Thyroid gland (tissue), 4 donors: ENCODE measurements at regions not wholly inside any gene's neighbourhood (a gene's known extent, or its start where the extent isn't known, plus 50 kb on each side); places are given as distances from the start of the nearest gene placed in this dataset.

ENCODE experiments used
- DNase-seq, 2 donors: peaks; one replicate each; pipeline ENCODE4 v3.0.0-alpha.2; 2019
- H3K27ac ChIP-seq, 3 donors: fragments of 200-600 bp; sonication (generic); 1 replicate in 2 of 3; 2 replicates in 1 of 3; pipeline ENCODE4 v1.5.1; 2016 to 2019; ENCODE audit warnings: mild to moderate bottlenecking in 1 of 3, moderate library complexity in 1 of 3
- H3K27me3 ChIP-seq: fragments of 200-600 bp; sonication (generic); one replicate; pipeline ENCODE4 v1.5.1; 2019
- H3K36me3 ChIP-seq, 2 donors: fragments of 200-600 bp; sonication (generic); one replicate each; pipeline ENCODE4 v1.5.1; 2016 to 2019
- H3K4me1 ChIP-seq, 2 donors: fragments of 200-600 bp; sonication (generic); one replicate each; pipeline ENCODE4 v1.5.1; 2017 to 2019
- H3K4me3 ChIP-seq, 3 donors: fragments of 200-600 bp; sonication (generic); replicated peaks in 1 of 3; 1 replicate in 2 of 3; 2 replicates in 1 of 3; pipeline ENCODE4 v1.5.1; 2016; ENCODE audit warnings: mild to moderate bottlenecking in 1 of 3
- H3K9me3 ChIP-seq: fragments of 200-600 bp; sonication (generic); one replicate; pipeline ENCODE4 v1.5.1; 2017
- CTCF ChIP-seq, 6 experiments: fragments of 200-600 bp in 3 of 6; fragments of 450-650 bp in 3 of 6; sonication (generic) in 3 of 6; IDR thresholded peaks; one replicate each; pipeline ENCODE4 v1.5.1; 2016 to 2019; ENCODE audit warnings: antibody characterized with exemption in 6 of 6, mild to moderate bottlenecking in 2 of 6, inconsistent platforms in 1 of 6, moderate library complexity in 1 of 6
- POLR2A ChIP-seq, 2 donors: fragments of 450-650 bp; IDR thresholded peaks; one replicate each; pipeline ENCODE4 v1.6.1; 2017; ENCODE audit warnings: antibody characterized with exemption in 2 of 2, mild to moderate bottlenecking in 2 of 2, moderate library complexity in 1 of 2
- WGBS, 2 donors: methylation state at CpG; one replicate each; pipeline ENCODE4 v1.1.5; 2017; 5-methylcytosine and 5-hydroxymethylcytosine counted together
- intact Hi-C: fragments of 100-400 bp; cut with DNase I; formaldehyde crosslinking; loops from one replicate; pipeline ENCODE4 v1.15.1; 2023

DNA sequence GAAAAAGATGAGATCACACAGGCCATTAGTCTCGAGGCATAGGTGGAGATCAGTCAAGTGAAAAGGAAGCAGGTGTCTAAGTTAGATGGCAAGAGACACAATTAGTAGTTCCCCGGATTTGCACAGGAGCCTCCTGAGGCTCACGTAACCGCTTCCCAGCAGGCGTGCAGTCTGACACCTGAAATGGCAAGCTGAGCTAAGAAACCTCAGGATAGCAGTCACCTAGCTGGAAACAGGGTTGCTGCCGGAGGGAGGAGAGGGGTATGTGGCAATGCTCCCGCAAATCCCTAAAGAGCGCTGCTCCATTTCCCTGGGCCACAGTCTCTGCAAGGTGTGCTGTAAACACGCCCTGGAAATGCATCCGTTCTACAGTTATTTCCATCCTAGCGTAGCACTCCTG lies 1151.0 kb downstream of the DIAPH3 start:
- no peak overlapping the region for H3K27ac ChIP-seq
- no peak for TF ChIP-seq POLR2A (IDR thresholded peaks at IDR 0.05)
- TF ChIP-seq CTCF (IDR thresholded peaks at IDR 0.05): no peak
- intact Hi-C loops: no loop called here
- no peaks in the 10 kb centered on the region for H3K27me3 ChIP-seq
- H3K4me1 ChIP-seq: no peaks in the 10 kb centered on the region
- DNase-seq: no peak
- H3K9me3 ChIP-seq: no peaks in the 10 kb centered on the region
- no peaks in the 10 kb centered on the region for H3K36me3 ChIP-seq
- 70 to 74% methylated on average over 11 of the region's 11 CpGs for WGBS, 2 donors
- no peak overlapping the region for H3K4me3 ChIP-seq

DNA sequence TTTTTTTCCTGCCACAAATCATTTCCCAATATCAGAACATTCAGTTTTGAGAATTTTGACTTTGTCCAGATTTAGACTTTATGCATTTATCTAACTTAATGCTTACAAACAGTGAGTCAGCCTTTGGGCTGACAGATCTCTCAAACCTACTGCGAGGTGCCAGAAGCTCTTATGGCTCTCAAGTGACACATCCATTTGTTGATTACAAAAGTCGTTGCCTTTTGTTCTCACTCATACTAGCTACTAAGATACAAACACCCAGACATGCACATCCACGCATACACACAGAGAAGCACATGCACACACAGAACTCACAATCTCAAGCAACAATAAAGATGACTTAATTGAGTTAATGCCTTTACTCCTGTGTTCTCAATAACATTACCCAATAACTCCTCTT lies 1147.5 kb downstream of the DIAPH3 start:
- Histone ChIP-seq H3K27me3 (no peaks in the 10 kb centered on the region), H3K4me3 (no peak overlapping the region), H3K36me3 (no peaks in the 10 kb centered on the region), H3K27ac (no peak overlapping the region), H3K4me1 (no peaks in the 10 kb centered on the region), H3K9me3 (no peaks in the 10 kb centered on the region)
- WGBS, 2 donors: 82 to 85% methylated on average over 3 of the region's 3 CpGs
- intact Hi-C loops: no loop called here
- no peak for DNase-seq
- TF ChIP-seq POLR2A (IDR thresholded peaks at IDR 0.05): no peak
- no peak for TF ChIP-seq CTCF (IDR thresholded peaks at IDR 0.05)

DNA sequence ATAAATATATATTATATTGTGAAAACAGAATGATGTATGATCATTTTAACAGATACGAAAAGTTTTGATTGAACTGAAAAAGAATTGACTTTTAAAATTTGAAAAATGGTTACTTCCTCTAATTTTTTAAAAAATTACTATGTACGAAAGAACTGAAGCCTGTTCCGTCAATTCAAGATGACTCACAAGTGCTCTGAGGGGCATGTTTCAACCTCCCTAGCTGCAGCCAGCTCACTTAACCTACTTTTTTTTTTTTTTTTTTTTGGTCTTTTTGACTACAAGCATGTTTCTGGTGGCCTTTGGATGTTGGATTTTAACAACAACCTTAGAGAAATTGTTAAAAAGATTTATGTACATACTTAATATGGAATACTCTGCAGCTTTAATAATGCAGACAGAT lies 1139.3 kb downstream of the DIAPH3 start:
- no peak for DNase-seq
- Histone ChIP-seq H3K27ac (no peak overlapping the region), H3K9me3 (no peaks in the 10 kb centered on the region), H3K36me3 (no peaks in the 10 kb centered on the region), H3K27me3 (no peaks in the 10 kb centered on the region), H3K4me1 (no peaks in the 10 kb centered on the region), H3K4me3 (no peak overlapping the region)
- intact Hi-C loops: no loop called here
- 84 to 85% methylated on average over 3 of the region's 3 CpGs for WGBS, 2 donors
- TF ChIP-seq CTCF (IDR thresholded peaks at IDR 0.05) (no peak), POLR2A (IDR thresholded peaks at IDR 0.05) (no peak)

- no peak for DNase-seq
- no peak overlapping the region for H3K27ac ChIP-seq
- 70 to 83% methylated on average over 2 of the region's 2 CpGs for whole genome bisulfite sequencing, 2 donors
- TF ChIP-seq POLR2A (IDR thresholded peaks at IDR 0.05) (no peak), CTCF (IDR thresholded peaks at IDR 0.05) (no peak)
- intact Hi-C loops: no loop called here
- H3K27me3 ChIP-seq: no peaks in the 10 kb centered on the region
- H3K4me1 ChIP-seq: no peaks in the 10 kb centered on the region
- H3K9me3 ChIP-seq: no peaks in the 10 kb centered on the region
- no peaks in the 10 kb centered on the region for H3K36me3 ChIP-seq
- H3K4me3 ChIP-seq: no peak overlapping the region
Measured at GRCh38 chr13:59034198-59034597, 1129.5 kb downstream of the DIAPH3 start.

DNA sequence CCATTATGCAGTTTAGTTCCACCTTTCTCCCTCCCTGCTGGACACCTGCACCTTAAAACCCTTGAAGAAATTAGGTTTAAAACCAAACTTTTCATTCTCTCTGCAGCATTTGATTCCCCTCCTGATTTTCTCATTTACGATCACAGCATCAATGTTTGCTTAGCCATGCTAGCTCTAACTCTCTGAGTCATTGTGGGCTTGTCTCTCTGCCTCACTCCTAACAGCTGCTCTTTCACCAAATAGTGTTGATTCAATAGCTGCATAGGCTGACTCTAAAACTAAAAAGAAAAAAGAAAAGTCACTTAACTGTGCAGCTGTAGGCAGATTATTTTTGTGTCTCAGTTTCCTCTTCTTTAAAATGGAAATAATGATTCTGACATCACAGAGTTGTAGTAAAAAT lies 1124.9 kb downstream of the DIAPH3 start:
- intact Hi-C loops: no loop called here
- Histone ChIP-seq H3K27me3 (no peaks in the 10 kb centered on the region), H3K9me3 (no peaks in the 10 kb centered on the region), H3K27ac (no peak overlapping the region), H3K4me3 (no peak overlapping the region), H3K4me1 (no peaks in the 10 kb centered on the region), H3K36me3 (no peaks in the 10 kb centered on the region)
- DNase-seq: no peak
- TF ChIP-seq POLR2A (IDR thresholded peaks at IDR 0.05): no peak
- no peak for TF ChIP-seq CTCF (IDR thresholded peaks at IDR 0.05)
- WGBS, 2 donors: 56% methylated on average over 1 of the region's 1 CpG
